ENCODE measurements at regions not wholly inside any gene's neighbourhood (a gene's known extent, or its start where the extent isn't known, plus 50 kb on each side); places are given as distances from the start of the nearest gene placed in this dataset.
A peak's percentile ranks its signal among the peaks of the same experiment; 100 is the strongest.
"Not testable (repeated sequence)": the region's sequence is repeated elsewhere in the genome, so short reads cannot be mapped to it uniquely, and the experiment has no call there.

GRCh38 chr15:88998980-88999713 lies 86.0 kb upstream of the MFGE8 start:
- no peak for ATAC-seq

GRCh38 chr15:89001708-89002275 lies 86.5 kb upstream of the ABHD2 start:
- ATAC-seq = not testable (repeated sequence)

More at GRCh38 chr15:88998980-88999713, 86.0 kb upstream of the MFGE8 start:
- TF ChIP-seq, protein P1, sequence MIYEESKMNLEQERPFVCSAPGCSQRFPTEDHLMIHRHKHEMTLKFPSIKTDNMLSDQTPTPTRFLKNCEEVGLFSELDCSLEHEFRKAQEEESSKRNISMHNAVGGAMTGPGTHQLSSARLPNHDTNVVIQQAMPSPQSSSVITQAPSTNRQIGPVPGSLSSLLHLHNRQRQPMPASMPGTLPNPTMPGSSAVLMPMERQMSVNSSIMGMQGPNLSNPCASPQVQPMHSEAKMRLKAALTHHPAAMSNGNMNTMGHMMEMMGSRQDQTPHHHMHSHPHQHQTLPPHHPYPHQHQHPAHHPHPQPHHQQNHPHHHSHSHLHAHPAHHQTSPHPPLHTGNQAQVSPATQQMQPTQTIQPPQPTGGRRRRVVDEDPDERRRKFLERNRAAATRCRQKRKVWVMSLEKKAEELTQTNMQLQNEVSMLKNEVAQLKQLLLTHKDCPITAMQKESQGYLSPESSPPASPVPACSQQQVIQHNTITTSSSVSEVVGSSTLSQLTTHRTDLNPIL (CRISPR knock-in tag; IDR thresholded peaks at IDR 0.05; ENCODE audit: low read depth) = no peak
- TF ChIP-seq TSHZ2 (CRISPR knock-in tag; IDR thresholded peaks at IDR 0.05) = no peak
- TF ChIP-seq ZNF70 (CRISPR knock-in tag; IDR thresholded peaks at IDR 0.05) = no peak
- no peak for TF ChIP-seq ZNF8 (CRISPR knock-in tag; IDR thresholded peaks at IDR 0.05)
- TF ChIP-seq ESRRG (CRISPR knock-in tag; IDR thresholded peaks at IDR 0.05) = no peak
- no peak for TF ChIP-seq ZC3H10 (CRISPR knock-in tag; IDR thresholded peaks at IDR 0.05)
- TF ChIP-seq, protein P2, sequence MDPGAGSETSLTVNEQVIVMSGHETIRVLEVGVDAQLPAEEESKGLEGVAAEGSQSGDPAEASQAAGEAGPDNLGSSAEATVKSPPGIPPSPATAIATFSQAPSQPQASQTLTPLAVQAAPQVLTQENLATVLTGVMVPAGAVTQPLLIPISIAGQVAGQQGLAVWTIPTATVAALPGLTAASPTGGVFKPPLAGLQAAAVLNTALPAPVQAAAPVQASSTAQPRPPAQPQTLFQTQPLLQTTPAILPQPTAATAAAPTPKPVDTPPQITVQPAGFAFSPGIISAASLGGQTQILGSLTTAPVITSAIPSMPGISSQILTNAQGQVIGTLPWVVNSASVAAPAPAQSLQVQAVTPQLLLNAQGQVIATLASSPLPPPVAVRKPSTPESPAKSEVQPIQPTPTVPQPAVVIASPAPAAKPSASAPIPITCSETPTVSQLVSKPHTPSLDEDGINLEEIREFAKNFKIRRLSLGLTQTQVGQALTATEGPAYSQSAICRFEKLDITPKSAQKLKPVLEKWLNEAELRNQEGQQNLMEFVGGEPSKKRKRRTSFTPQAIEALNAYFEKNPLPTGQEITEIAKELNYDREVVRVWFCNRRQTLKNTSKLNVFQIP (CRISPR knock-in tag; IDR thresholded peaks at IDR 0.05; ENCODE audit: borderline replicate concordance, low read depth) = no peak
- TF ChIP-seq CSDC2 (CRISPR knock-in tag; IDR thresholded peaks at IDR 0.05) = no peak
- TF ChIP-seq ARNTL (CRISPR knock-in tag; IDR thresholded peaks at IDR 0.05; ENCODE audit: borderline replicate concordance, low read depth) = no peak
- no peak for TF ChIP-seq SNAI2 (CRISPR knock-in tag; IDR thresholded peaks at IDR 0.05)
- no peak for TF ChIP-seq ZFP30 (CRISPR knock-in tag; IDR thresholded peaks at IDR 0.05)
- TF ChIP-seq GLIS3 (CRISPR knock-in tag; IDR thresholded peaks at IDR 0.05) = no peak

DNA sequence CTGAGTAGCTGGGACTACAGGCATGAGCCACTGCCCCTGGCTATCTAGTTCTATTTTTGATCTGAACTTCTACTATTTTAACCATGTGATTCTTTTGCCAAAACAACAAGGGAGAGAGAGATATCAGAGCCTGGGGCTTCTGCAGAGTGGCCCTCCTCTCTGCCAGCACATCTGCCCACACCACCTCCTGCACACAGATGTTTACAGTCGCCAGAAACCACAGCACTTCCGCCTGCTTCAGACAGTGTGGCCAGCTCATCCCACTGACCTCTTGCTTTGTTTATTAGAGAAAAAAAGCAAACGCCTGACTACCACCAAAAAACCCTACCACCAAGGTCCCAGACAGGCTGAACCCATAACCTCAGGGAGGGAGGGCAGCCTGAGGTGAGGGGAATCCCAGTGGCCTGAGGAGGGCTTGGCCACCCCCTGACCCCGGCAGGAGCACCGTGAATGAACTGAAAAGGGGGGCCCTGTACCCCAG lies 85.9 kb upstream of the ABHD2 start:
- TF ChIP-seq, protein P3, sequence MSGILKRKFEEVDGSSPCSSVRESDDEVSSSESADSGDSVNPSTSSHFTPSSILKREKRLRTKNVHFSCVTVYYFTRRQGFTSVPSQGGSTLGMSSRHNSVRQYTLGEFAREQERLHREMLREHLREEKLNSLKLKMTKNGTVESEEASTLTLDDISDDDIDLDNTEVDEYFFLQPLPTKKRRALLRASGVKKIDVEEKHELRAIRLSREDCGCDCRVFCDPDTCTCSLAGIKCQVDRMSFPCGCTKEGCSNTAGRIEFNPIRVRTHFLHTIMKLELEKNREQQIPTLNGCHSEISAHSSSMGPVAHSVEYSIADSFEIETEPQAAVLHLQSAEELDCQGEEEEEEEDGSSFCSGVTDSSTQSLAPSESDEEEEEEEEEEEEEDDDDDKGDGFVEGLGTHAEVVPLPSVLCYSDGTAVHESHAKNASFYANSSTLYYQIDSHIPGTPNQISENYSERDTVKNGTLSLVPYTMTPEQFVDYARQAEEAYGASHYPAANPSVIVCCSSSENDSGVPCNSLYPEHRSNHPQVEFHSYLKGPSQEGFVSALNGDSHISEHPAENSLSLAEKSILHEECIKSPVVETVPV (CRISPR knock-in tag; IDR thresholded peaks at IDR 0.05) = no peak
- TF ChIP-seq CSDC2 (CRISPR knock-in tag; IDR thresholded peaks at IDR 0.05) = no peak
- no peak for TF ChIP-seq TOX (CRISPR knock-in tag; IDR thresholded peaks at IDR 0.05; ENCODE audit: borderline replicate concordance)
- TF ChIP-seq, protein P2 (CRISPR knock-in tag; IDR thresholded peaks at IDR 0.05; ENCODE audit: borderline replicate concordance, low read depth) = no peak
- no peak for TF ChIP-seq BACH2 (CRISPR knock-in tag; IDR thresholded peaks at IDR 0.05; ENCODE audit: borderline replicate concordance)
- no peak for TF ChIP-seq OSR1 (CRISPR knock-in tag; IDR thresholded peaks at IDR 0.05)
- ATAC-seq = peak; percentile 36; the same call in 2 of the 3 replicates

GRCh38 chr15:89002830-89003229 lies 85.4 kb upstream of the ABHD2 start:
- ATAC-seq = no peak
- no peak for TF ChIP-seq TOX (CRISPR knock-in tag; IDR thresholded peaks at IDR 0.05; ENCODE audit: borderline replicate concordance)
- TF ChIP-seq ZNF8 (CRISPR knock-in tag; IDR thresholded peaks at IDR 0.05) = no peak
- TF ChIP-seq ZFP3 (CRISPR knock-in tag; IDR thresholded peaks at IDR 0.05) = no peak
- TF ChIP-seq ISL1 (CRISPR knock-in tag; IDR thresholded peaks at IDR 0.05) = no peak
- no peak for TF ChIP-seq TCF4 (CRISPR knock-in tag; IDR thresholded peaks at IDR 0.05; ENCODE audit: borderline replicate concordance)
- TF ChIP-seq, protein P1 (CRISPR knock-in tag; IDR thresholded peaks at IDR 0.05; ENCODE audit: low read depth) = no peak
- TF ChIP-seq ESRRG (CRISPR knock-in tag; IDR thresholded peaks at IDR 0.05) = no peak
- TF ChIP-seq ARNTL (CRISPR knock-in tag; IDR thresholded peaks at IDR 0.05; ENCODE audit: borderline replicate concordance, low read depth) = no peak
